ENCODE measurements at regions not wholly inside any gene's neighbourhood (a gene's known extent, or its start where the extent isn't known, plus 50 kb on each side); places are given as distances from the start of the nearest gene placed in this dataset.

DNA sequence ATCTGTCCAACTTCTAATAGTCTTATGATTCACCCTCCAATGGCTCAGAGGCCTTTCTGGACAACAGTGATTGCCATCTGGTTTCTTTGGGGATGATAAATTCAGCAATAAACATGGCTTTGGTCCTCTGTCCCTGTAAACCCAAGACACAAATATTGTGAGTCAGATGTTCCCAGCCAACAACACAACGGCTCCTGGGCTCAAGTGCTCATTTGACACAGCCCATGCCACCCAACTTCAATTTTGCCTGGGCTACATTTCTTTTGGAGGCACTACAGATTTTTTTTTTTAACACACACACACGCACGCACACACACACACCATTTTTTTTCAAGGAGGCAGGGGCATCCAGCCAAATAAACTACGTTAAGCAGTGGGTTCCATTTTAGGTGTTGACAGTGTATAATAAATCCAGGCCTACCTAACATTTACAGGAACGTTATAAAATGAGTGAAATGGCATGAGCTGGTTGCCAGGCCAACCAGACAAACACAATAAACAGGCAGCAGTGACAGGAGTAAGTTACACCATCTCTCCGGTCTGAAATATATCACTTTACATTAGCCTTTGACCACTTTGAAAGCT is 939.9 kb upstream of the SOX9 start:
- H3K27ac Mint-ChIP-seq, result peak overlapping the region; percentile 48; the same call in 1 of the 2 replicates
- Histone ChIP-seq H3F3A (replicated peaks; ENCODE audit: low read depth) (no peaks in the 10 kb centered on the region), H3K4me3 (no peak overlapping the region), H3K4me1 (ENCODE audit: insufficient read depth) (no peaks in the 10 kb centered on the region), H3K36me3 (ENCODE audit: insufficient read depth) (no peaks in the 10 kb centered on the region), H3K27ac (ENCODE audit: low read depth) (no peak overlapping the region), H3K4me2 (no peak overlapping the region), H3K27me3 (ENCODE audit: insufficient read depth) (no peaks in the 10 kb centered on the region), H3K9me2 (ENCODE audit: insufficient read depth) (no peaks in the 10 kb centered on the region), H2AFZ (0 out of 2 replicates have a peak overlapping the region, but pooled peaks have one; percentile 18), H4K20me1 (replicated peaks; ENCODE audit: insufficient read depth) (no peaks in the 10 kb centered on the region), H3K79me2 (replicated peaks; ENCODE audit: insufficient read depth) (no peaks in the 10 kb centered on the region)
- DNase-seq (ENCODE audit: low spot score) (no peak), ATAC-seq (no peak)
- H3K36me3 Mint-ChIP-seq (ENCODE audit: low read depth), result no peaks in the 10 kb centered on the region
- no peaks in the 10 kb centered on the region for H3K4me1 Mint-ChIP-seq
- no peaks in the 10 kb centered on the region for H3K9me3 Mint-ChIP-seq
- TF ChIP-seq CTCF (conservative IDR thresholded peaks at IDR 0.05; ENCODE audit: low read depth in 2 of 2) (no peak), CREB1 (CRISPR knock-in tag; IDR thresholded peaks at IDR 0.05; ENCODE audit: low read depth) (no peak), ZNF331 (CRISPR knock-in tag; IDR thresholded peaks at IDR 0.05; ENCODE audit: low read depth) (no peak), EZH2 (IDR thresholded peaks at IDR 0.05; ENCODE audit: low read depth, unreplicated experiment) (no peak), NANOG (IDR thresholded peaks at IDR 0.05; ENCODE audit: borderline replicate concordance) (no peak), JUNB (IDR thresholded peaks at IDR 0.05; ENCODE audit: unreplicated experiment) (no peak), POLR2AphosphoS5 (IDR thresholded peaks at IDR 0.05; ENCODE audit: low read depth) (no peak), REST (IDR thresholded peaks at IDR 0.05; ENCODE audit: unreplicated experiment) (no peak), EZH2phosphoT487 (IDR thresholded peaks at IDR 0.05; ENCODE audit: unreplicated experiment) (no peak), STAT1 (IDR thresholded peaks at IDR 0.05; ENCODE audit: unreplicated experiment) (no peak), ZNF114 (CRISPR knock-in tag; IDR thresholded peaks at IDR 0.05) (no peak)
- TF ChIP-seq, protein P1, sequence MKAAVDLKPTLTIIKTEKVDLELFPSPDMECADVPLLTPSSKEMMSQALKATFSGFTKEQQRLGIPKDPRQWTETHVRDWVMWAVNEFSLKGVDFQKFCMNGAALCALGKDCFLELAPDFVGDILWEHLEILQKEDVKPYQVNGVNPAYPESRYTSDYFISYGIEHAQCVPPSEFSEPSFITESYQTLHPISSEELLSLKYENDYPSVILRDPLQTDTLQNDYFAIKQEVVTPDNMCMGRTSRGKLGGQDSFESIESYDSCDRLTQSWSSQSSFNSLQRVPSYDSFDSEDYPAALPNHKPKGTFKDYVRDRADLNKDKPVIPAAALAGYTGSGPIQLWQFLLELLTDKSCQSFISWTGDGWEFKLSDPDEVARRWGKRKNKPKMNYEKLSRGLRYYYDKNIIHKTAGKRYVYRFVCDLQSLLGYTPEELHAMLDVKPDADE (IDR thresholded peaks at IDR 0.05), result no peak
- TF ChIP-seq, protein P2, sequence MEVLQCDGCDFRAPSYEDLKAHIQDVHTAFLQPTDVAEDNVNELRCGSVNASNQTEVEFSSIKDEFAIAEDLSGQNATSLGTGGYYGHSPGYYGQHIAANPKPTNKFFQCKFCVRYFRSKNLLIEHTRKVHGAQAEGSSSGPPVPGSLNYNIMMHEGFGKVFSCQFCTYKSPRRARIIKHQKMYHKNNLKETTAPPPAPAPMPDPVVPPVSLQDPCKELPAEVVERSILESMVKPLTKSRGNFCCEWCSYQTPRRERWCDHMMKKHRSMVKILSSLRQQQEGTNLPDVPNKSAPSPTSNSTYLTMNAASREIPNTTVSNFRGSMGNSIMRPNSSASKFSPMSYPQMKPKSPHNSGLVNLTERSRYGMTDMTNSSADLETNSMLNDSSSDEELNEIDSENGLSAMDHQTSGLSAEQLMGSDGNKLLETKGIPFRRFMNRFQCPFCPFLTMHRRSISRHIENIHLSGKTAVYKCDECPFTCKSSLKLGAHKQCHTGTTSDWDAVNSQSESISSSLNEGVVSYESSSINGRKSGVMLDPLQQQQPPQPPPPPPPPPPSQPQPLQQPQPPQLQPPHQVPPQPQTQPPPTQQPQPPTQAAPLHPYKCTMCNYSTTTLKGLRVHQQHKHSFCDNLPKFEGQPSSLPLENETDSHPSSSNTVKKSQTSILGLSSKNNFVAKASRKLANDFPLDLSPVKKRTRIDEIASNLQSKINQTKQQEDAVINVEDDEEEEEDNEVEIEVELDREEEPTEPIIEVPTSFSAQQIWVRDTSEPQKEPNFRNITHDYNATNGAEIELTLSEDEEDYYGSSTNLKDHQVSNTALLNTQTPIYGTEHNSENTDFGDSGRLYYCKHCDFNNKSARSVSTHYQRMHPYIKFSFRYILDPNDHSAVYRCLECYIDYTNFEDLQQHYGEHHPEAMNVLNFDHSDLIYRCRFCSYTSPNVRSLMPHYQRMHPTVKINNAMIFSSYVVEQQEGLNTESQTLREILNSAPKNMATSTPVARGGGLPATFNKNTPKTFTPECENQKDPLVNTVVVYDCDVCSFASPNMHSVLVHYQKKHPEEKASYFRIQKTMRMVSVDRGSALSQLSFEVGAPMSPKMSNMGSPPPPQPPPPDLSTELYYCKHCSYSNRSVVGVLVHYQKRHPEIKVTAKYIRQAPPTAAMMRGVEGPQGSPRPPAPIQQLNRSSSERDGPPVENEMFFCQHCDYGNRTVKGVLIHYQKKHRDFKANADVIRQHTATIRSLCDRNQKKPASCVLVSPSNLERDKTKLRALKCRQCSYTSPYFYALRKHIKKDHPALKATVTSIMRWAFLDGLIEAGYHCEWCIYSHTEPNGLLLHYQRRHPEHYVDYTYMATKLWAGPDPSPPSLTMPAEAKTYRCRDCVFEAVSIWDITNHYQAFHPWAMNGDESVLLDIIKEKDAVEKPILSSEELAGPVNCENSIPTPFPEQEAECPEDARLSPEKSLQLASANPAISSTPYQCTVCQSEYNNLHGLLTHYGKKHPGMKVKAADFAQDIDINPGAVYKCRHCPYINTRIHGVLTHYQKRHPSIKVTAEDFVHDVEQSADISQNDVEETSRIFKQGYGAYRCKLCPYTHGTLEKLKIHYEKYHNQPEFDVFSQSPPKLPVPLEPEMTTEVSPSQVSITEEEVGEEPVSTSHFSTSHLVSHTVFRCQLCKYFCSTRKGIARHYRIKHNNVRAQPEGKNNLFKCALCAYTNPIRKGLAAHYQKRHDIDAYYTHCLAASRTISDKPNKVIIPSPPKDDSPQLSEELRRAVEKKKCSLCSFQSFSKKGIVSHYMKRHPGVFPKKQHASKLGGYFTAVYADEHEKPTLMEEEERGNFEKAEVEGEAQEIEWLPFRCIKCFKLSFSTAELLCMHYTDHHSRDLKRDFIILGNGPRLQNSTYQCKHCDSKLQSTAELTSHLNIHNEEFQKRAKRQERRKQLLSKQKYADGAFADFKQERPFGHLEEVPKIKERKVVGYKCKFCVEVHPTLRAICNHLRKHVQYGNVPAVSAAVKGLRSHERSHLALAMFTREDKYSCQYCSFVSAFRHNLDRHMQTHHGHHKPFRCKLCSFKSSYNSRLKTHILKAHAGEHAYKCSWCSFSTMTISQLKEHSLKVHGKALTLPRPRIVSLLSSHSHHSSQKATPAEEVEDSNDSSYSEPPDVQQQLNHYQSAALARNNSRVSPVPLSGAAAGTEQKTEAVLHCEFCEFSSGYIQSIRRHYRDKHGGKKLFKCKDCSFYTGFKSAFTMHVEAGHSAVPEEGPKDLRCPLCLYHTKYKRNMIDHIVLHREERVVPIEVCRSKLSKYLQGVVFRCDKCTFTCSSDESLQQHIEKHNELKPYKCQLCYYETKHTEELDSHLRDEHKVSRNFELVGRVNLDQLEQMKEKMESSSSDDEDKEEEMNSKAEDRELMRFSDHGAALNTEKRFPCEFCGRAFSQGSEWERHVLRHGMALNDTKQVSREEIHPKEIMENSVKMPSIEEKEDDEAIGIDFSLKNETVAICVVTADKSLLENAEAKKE (CRISPR knock-in tag; IDR thresholded peaks at IDR 0.05), result no peak
- no peaks in the 10 kb centered on the region for H3K27me3 Mint-ChIP-seq (ENCODE audit: insufficient read depth, low read depth, poor library complexity)
- H3K4me3 Mint-ChIP-seq, result no peak overlapping the region

All from GM23338 (cell line).